Upper lobe of left lung (tissue), 4 donors: ENCODE measurements at regions not wholly inside any gene's neighbourhood (a gene's known extent, or its start where the extent isn't known, plus 50 kb on each side); places are given as distances from the start of the nearest gene placed in this dataset.

Experiments
- EP300 ChIP-seq, 4 donors: sonication (generic); formaldehyde crosslinking; IDR thresholded peaks; one replicate each; pipeline ENCODE4 v1.5.1; 2017; ENCODE audit warnings: antibody characterized with exemption in 4 of 4, control low read depth in 2 of 4
- POLR2A ChIP-seq, 4 donors: fragments of 450-650 bp; IDR thresholded peaks; one replicate each; pipeline ENCODE4 v1.5.1; 2016 to 2017; ENCODE audit warnings: antibody characterized with exemption in 4 of 4, mild to moderate bottlenecking in 2 of 4
- POLR2AphosphoS5 ChIP-seq, 2 donors: sonication (generic); formaldehyde crosslinking; IDR thresholded peaks; one replicate each; pipeline ENCODE4 v1.5.1; 2017; ENCODE audit warnings: antibody characterized with exemption in 2 of 2
- TF ChIP-seq, protein P1 (sequence below), 6 experiments: fragments of 450-650 bp in 4 of 6; fragments of 200-600 bp in 2 of 6; sonication (generic) in 2 of 6; IDR thresholded peaks; one replicate each; pipeline ENCODE4 v1.5.1; 2016 to 2019; ENCODE audit warnings: antibody characterized with exemption in 6 of 6

GRCh38 chr3:177333533-177334520, 136.5 kb upstream of the TBL1XR1 start:
- TF ChIP-seq, protein P1, sequence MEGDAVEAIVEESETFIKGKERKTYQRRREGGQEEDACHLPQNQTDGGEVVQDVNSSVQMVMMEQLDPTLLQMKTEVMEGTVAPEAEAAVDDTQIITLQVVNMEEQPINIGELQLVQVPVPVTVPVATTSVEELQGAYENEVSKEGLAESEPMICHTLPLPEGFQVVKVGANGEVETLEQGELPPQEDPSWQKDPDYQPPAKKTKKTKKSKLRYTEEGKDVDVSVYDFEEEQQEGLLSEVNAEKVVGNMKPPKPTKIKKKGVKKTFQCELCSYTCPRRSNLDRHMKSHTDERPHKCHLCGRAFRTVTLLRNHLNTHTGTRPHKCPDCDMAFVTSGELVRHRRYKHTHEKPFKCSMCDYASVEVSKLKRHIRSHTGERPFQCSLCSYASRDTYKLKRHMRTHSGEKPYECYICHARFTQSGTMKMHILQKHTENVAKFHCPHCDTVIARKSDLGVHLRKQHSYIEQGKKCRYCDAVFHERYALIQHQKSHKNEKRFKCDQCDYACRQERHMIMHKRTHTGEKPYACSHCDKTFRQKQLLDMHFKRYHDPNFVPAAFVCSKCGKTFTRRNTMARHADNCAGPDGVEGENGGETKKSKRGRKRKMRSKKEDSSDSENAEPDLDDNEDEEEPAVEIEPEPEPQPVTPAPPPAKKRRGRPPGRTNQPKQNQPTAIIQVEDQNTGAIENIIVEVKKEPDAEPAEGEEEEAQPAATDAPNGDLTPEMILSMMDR (IDR thresholded peaks at IDR 0.05) = no peak
- TF ChIP-seq POLR2A (IDR thresholded peaks at IDR 0.05) (no peak), POLR2AphosphoS5 (IDR thresholded peaks at IDR 0.05) (no peak), EP300 (IDR thresholded peaks at IDR 0.05) (no peak)
